H1 (cell line): ENCODE measurements at regions not wholly inside any gene's neighbourhood (a gene's known extent, or its start where the extent isn't known, plus 50 kb on each side); places are given as distances from the start of the nearest gene placed in this dataset.

Source experiments
- TF ChIP-seq, protein P1 (sequence below): IDR thresholded peaks from 2 replicates; pipeline ENCODE4 v1.6.1; 2011; ENCODE audit warnings: low read length, improper control_type of control experiment
- TF ChIP-seq, protein P2 (sequence below): IDR thresholded peaks from 2 replicates; pipeline ENCODE4 v1.6.1; 2012; ENCODE audit warnings: inconsistent platforms

DNA sequence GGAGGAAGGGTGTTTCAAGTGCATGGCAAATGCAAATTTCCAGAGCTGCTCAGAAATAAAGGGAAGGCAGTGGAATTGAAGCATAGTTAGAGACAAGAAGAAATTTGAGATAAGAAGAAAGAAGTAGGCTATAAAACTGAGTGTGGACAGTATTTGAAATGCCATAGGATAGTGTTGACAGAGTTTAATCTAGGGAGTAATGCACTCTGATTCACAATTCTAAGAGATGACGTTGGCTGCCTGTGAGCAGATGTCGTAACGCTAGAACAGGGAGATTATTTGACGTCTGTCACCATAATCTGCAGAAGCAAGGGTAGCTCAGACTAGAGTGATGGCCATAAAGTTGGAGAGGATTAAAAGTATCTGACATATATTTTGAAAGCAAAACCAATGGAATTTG lies 389.9 kb upstream of the KIRREL3 start (continued):
- TF ChIP-seq, protein P1, sequence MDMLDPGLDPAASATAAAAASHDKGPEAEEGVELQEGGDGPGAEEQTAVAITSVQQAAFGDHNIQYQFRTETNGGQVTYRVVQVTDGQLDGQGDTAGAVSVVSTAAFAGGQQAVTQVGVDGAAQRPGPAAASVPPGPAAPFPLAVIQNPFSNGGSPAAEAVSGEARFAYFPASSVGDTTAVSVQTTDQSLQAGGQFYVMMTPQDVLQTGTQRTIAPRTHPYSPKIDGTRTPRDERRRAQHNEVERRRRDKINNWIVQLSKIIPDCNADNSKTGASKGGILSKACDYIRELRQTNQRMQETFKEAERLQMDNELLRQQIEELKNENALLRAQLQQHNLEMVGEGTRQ, result no peak
- TF ChIP-seq, protein P2, sequence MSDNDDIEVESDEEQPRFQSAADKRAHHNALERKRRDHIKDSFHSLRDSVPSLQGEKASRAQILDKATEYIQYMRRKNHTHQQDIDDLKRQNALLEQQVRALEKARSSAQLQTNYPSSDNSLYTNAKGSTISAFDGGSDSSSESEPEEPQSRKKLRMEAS, result no peak
